GM18505 (cell line): ENCODE measurements at regions not wholly inside any gene's neighbourhood (a gene's known extent, or its start where the extent isn't known, plus 50 kb on each side); places are given as distances from the start of the nearest gene placed in this dataset.
"Not testable (repeated sequence)": the region's sequence is repeated elsewhere in the genome, so short reads cannot be mapped to it uniquely, and the experiment has no call there.

ENCODE experiments used
- ATAC-seq: cut with Tn5 transposase; IDR thresholded peaks from one replicate; pipeline ENCODE4 v1.9.1; 2021; ENCODE audit not compliant: unreplicated experiment
- POLR2A ChIP-seq: IDR thresholded peaks from 4 replicates; pipeline ENCODE4 v1.6.1; 2011; ENCODE audit warnings: borderline replicate concordance; ENCODE audit not compliant: insufficient read depth, insufficient read length; ENCODE audit errors: extremely low read depth

DNA sequence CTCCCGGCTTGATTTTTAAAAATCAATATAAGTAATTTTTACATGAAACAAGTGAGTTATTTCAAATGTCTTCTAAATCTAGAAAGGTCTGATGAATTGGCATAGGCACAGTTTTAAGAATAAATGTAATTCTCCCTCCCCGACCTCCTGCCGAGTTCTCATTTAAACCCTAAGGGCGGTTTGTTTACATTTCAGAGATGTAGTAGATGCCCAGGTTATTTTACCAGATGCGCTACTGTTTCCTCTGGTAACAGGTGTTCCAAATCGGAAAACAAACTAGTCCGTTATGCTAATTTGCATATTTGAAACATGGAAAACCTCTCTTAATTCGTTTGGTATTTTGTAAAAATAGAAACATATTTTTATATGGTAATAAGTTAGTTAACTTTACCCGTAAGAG, 53.8 kb upstream of the CFAP126 start:
- ATAC-seq = no peak
- TF ChIP-seq POLR2A = no peak

DNA sequence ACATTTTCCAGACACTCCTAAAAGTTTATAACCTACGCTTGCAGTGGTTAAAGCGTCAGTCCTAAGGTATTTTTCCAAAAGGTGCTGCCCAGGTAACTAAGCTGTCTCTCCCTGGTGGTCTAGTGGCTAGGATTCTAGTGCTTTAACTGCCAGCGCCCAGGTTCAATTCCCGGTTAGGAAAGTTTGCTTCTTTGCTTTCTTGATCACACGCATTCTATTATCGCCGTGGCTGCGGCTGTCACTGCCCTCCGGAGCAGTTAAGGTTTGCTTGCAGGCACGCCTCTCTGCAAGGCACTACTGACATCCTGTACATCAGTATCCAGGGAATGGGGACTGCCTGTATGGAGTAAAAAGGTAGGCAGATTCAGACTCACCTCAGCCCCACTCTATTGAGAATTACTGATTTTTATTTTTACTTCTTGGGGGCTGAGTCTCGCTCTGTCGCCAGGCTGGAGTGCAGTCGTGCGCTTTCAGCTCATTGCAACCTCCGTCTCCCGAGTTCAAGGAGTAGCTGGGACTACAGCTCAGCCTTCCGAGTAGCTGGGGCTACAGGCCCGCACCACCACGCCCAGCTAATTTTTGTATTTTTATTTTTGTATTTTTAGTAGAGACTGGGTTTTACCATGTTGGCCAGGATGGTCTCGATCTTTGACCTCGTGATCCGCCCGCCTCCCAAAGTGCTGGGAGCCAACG, 53.2 kb upstream of the CFAP126 start:
- no peak for TF ChIP-seq POLR2A
- no peak for ATAC-seq

DNA sequence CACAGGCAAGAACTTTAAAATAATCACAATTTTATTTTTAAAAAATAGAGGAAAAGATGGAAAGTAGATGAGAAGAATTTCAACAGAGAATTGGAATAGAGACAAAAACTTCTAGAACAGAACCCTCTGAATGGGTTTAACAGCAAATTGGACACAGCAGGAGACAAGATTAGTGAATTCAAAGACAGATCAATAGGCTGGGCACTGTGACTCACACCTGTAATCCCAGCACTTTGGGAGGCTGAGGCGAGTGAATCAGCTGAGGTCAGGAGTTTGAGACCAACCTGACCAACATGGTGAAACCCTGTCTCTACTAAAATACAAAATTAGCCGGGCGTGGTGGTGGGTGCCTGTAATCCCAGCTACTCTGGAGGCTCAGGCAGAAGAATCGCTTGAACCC, 49.9 kb upstream of the CFAP126 start:
- ATAC-seq = not testable (repeated sequence)
